Neural progenitor cell (in vitro differentiated cells): ENCODE measurements at regions not wholly inside any gene's neighbourhood (a gene's known extent, or its start where the extent isn't known, plus 50 kb on each side); places are given as distances from the start of the nearest gene placed in this dataset.

Source experiments
- DNase-seq: peaks from one replicate; pipeline ENCODE4 v3.0.0-alpha.2; 2016; ENCODE audit warnings: low spot score
- H2AFZ ChIP-seq: fragments of 200-600 bp; sonication (generic); replicated peaks from 2 replicates; pipeline ENCODE4 v1.6.1; 2016; ENCODE audit warnings: antibody characterized with exemption
- H3F3A ChIP-seq: fragments of 200-600 bp; sonication (generic); 2 replicates; pipeline ENCODE4 v1.6.1; 2016; ENCODE audit warnings: antibody characterized with exemption, low read depth
- H3K27ac ChIP-seq: fragments of 200-600 bp; sonication (generic); 2 replicates; pipeline ENCODE4 v1.5.1; 2016; ENCODE audit warnings: mild to moderate bottlenecking
- H3K27me3 ChIP-seq: fragments of 200-600 bp; sonication (generic); 2 replicates; pipeline ENCODE4 v1.6.1; 2016; ENCODE audit warnings: mild to moderate bottlenecking, moderate library complexity
- H3K36me3 ChIP-seq: fragments of 200-600 bp; sonication (generic); 2 replicates; pipeline ENCODE4 v1.5.1; 2016
- H3K4me1 ChIP-seq: fragments of 200-600 bp; sonication (generic); 2 replicates; pipeline ENCODE4 v1.6.1; 2016; ENCODE audit warnings: mixed run types
- H3K4me2 ChIP-seq: fragments of 200-600 bp; sonication (generic); 2 replicates; pipeline ENCODE4 v1.6.1; 2016
- H3K4me3 ChIP-seq: fragments of 200-600 bp; sonication (generic); 2 replicates; pipeline ENCODE4 v1.5.1; 2016
- H3K79me2 ChIP-seq: fragments of 200-600 bp; sonication (generic); 2 replicates; pipeline ENCODE4 v1.6.1; 2016; ENCODE audit warnings: low read depth
- H3K9ac ChIP-seq: fragments of 200-600 bp; sonication (generic); 2 replicates; pipeline ENCODE4 v1.6.1; 2016
- H3K9me3 ChIP-seq: fragments of 200-600 bp; sonication (generic); 2 replicates; pipeline ENCODE4 v1.5.1; 2016; ENCODE audit warnings: low read depth
- H4K20me1 ChIP-seq: fragments of 200-600 bp; sonication (generic); 2 replicates; pipeline ENCODE4 v1.6.1; 2016; ENCODE audit warnings: low read depth
- H3K27ac Mint-ChIP-seq: 3 replicates; pipeline ENCODE4 v1.8.0; 2021; ENCODE audit warnings: mixed read lengths
- H3K27me3 Mint-ChIP-seq: 2 replicates; pipeline ENCODE4 v1.8.0; 2022; ENCODE audit warnings: low read depth, mild to moderate bottlenecking, inconsistent platforms, moderate library complexity, mixed read lengths; ENCODE audit not compliant: insufficient read depth
- H3K36me3 Mint-ChIP-seq: 3 replicates; pipeline ENCODE4 v1.8.0; 2021; ENCODE audit warnings: mixed read lengths
- H3K4me1 Mint-ChIP-seq: 3 replicates; pipeline ENCODE4 v1.8.0; 2021; ENCODE audit warnings: mixed read lengths
- H3K4me3 Mint-ChIP-seq: 3 replicates; pipeline ENCODE4 v1.8.0; 2021; ENCODE audit warnings: mild to moderate bottlenecking, moderate library complexity, mixed read lengths
- H3K9me3 Mint-ChIP-seq: 3 replicates; pipeline ENCODE4 v1.8.0; 2020; ENCODE audit warnings: mixed read lengths
- EZH2 ChIP-seq: fragments of 200-600 bp; sonication (generic); IDR thresholded peaks from 2 replicates; pipeline ENCODE4 v1.6.1; 2017; ENCODE audit warnings: antibody characterized with exemption, mild to moderate bottlenecking, moderate library complexity
- EZH2phosphoT487 ChIP-seq: fragments of 200-600 bp; sonication (generic); IDR thresholded peaks from 2 replicates; pipeline ENCODE4 v1.6.1; 2017; ENCODE audit warnings: antibody characterized with exemption
- TF ChIP-seq, protein P1 (sequence below): fragments of 200-600 bp; sonication (generic); IDR thresholded peaks from 2 replicates; pipeline ENCODE4 v1.5.1; 2017; ENCODE audit warnings: antibody characterized with exemption, mild to moderate bottlenecking

DNA sequence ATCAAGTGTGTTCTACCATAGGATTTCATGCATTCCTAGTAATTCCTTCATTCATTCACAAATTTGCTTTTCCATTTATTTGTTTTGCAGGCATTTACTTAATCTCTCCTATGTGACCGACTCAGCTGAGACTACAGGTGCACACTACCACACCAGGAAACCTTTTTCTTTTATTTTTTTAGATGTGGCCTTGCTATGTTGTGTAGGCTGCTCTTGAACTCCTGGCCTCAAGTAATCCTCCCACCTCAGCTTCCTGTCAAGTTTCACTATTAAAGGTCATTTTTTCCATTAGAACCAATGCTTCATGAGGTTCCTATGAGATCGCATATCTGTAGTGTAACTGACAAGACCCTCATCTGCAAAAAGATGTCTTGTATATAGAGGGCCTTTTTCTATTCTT is 1218.7 kb downstream of the VRK1 start:
- H3K4me3 ChIP-seq = no peak overlapping the region
- no peak overlapping the region for H3K4me3 Mint-ChIP-seq
- no peaks in the 10 kb centered on the region for H3K36me3 ChIP-seq
- no peak overlapping the region for H3K4me2 ChIP-seq
- no peaks in the 10 kb centered on the region for H3K79me2 ChIP-seq
- peaks cover 3% of the 10 kb centered on the region for H3K27me3 Mint-ChIP-seq
- H3K27ac Mint-ChIP-seq = no peak overlapping the region
- H3K9me3 ChIP-seq = no peaks in the 10 kb centered on the region
- TF ChIP-seq EZH2phosphoT487 (no peak), EZH2 (no peak)
- TF ChIP-seq, protein P1, sequence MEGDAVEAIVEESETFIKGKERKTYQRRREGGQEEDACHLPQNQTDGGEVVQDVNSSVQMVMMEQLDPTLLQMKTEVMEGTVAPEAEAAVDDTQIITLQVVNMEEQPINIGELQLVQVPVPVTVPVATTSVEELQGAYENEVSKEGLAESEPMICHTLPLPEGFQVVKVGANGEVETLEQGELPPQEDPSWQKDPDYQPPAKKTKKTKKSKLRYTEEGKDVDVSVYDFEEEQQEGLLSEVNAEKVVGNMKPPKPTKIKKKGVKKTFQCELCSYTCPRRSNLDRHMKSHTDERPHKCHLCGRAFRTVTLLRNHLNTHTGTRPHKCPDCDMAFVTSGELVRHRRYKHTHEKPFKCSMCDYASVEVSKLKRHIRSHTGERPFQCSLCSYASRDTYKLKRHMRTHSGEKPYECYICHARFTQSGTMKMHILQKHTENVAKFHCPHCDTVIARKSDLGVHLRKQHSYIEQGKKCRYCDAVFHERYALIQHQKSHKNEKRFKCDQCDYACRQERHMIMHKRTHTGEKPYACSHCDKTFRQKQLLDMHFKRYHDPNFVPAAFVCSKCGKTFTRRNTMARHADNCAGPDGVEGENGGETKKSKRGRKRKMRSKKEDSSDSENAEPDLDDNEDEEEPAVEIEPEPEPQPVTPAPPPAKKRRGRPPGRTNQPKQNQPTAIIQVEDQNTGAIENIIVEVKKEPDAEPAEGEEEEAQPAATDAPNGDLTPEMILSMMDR = no peak
- H2AFZ ChIP-seq = no peak overlapping the region
- no peaks in the 10 kb centered on the region for H3F3A ChIP-seq
- H3K4me1 Mint-ChIP-seq = peaks cover 2% of the 10 kb centered on the region
- H3K27me3 ChIP-seq = no peaks in the 10 kb centered on the region
- H3K36me3 Mint-ChIP-seq = no peaks in the 10 kb centered on the region
- no peak overlapping the region for H3K27ac ChIP-seq
- H3K4me1 ChIP-seq = no peaks in the 10 kb centered on the region
- H3K9ac ChIP-seq = no peak overlapping the region
- no peak for DNase-seq
- H4K20me1 ChIP-seq = no peaks in the 10 kb centered on the region
- no peaks in the 10 kb centered on the region for H3K9me3 Mint-ChIP-seq

DNA sequence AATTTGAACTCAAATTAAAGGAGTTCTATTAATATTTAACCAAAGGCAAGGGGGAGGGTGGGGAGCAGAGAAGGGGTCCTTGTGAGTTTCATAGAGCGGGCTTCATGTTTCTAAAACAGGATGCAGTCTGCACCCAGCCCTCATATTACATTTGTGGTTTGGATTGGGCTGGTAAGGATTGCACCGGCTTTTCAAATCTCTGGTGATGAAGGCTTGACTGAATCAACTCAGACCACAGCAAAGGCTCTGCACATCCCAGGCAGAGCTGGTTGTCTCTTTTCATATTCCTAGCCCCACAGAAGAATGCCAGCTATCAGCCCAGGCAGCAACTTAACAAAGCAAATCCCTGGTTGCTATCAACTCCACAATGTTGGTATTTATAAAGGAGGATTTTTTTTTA is 1221.4 kb downstream of the VRK1 start:
- Mint-ChIP-seq H3K4me3 (no peak overlapping the region), H3K36me3 (no peaks in the 10 kb centered on the region), H3K27me3 (peaks cover 3% of the 10 kb centered on the region), H3K4me1 (peaks cover 10% of the 10 kb centered on the region), H3K27ac (no peak overlapping the region), H3K9me3 (no peaks in the 10 kb centered on the region)
- TF ChIP-seq EZH2phosphoT487 = no peak
- no peak for TF ChIP-seq EZH2
- TF ChIP-seq, protein P1 = no peak
- no peaks in the 10 kb centered on the region for H3K36me3 ChIP-seq
- no peak overlapping the region for H3K27ac ChIP-seq
- no peak overlapping the region for H2AFZ ChIP-seq
- H3K79me2 ChIP-seq = no peaks in the 10 kb centered on the region
- H3K4me1 ChIP-seq = peaks cover 11% of the 10 kb centered on the region
- H3K9me3 ChIP-seq = no peaks in the 10 kb centered on the region
- H3K27me3 ChIP-seq = no peaks in the 10 kb centered on the region
- no peak for DNase-seq
- no peak overlapping the region for H3K4me2 ChIP-seq
- H3K9ac ChIP-seq = no peak overlapping the region
- H3F3A ChIP-seq = peaks cover 8% of the 10 kb centered on the region
- H3K4me3 ChIP-seq = no peak overlapping the region
- H4K20me1 ChIP-seq = no peaks in the 10 kb centered on the region

DNA sequence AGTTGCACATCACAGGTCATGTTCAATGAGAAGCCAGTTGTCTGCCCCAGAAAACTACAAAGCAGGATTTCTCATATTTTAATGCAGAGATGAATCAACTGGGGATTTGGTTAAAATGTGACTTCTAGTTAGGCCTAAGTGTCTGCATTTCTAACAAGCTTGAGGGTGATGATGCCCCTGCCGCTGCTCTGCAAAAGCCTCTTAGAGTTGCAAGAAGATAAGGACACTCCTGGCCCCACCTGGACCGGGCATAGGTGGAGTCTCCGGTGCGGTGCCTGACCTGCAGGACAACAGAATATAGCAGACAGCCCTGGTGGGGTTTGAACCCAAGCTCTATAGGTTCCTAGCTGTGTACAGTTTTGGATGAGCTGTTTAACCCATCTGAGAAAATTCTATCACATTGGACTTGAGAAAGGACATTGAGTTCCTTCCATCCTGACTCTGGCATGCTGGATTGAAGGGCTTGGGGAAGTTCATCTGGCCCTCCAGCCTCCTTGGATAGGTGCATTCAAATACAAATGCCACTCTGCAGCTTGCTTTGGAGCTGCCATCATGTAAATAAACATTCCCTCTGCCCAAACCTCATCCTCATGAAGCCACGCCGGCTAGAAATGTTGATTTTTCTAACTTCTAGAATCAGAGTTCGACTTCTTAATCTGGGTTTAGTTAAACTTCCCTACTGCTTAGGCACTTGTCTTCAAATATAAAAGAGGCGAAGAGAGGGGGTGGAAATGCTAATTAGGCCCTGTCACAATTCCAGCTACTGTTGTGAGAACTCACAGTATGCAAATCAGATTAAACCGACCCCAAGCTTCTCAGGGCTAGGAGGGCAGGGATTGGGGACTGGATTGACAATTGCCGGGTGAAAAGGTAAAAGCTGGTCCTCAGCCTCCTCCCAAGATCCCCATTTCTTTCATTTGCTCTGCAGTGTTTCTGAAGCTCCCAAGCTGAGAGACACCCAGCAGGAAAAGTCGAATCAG is 1225.6 kb downstream of the VRK1 start:
- no peaks in the 10 kb centered on the region for H3K9me3 Mint-ChIP-seq
- TF ChIP-seq EZH2phosphoT487 = no peak
- TF ChIP-seq EZH2 = no peak
- TF ChIP-seq, protein P1 = no peak
- no peak overlapping the region for H3K4me3 ChIP-seq
- H3K36me3 ChIP-seq = no peaks in the 10 kb centered on the region
- H3K4me3 Mint-ChIP-seq = no peak overlapping the region
- peak overlapping the region; percentile 60 for H3K4me2 ChIP-seq
- no peaks in the 10 kb centered on the region for H3K9me3 ChIP-seq
- no peaks in the 10 kb centered on the region for H3K27me3 Mint-ChIP-seq
- no peak overlapping the region for H2AFZ ChIP-seq
- DNase-seq = peak; percentile 81
- H3K4me1 Mint-ChIP-seq = peaks cover 10% of the 10 kb centered on the region
- peaks cover 14% of the 10 kb centered on the region for H3K4me1 ChIP-seq
- no peaks in the 10 kb centered on the region for H4K20me1 ChIP-seq
- no peak overlapping the region for H3K9ac ChIP-seq
- H3K27ac ChIP-seq = no peak overlapping the region
- no peaks in the 10 kb centered on the region for H3K36me3 Mint-ChIP-seq
- no peaks in the 10 kb centered on the region for H3K27me3 ChIP-seq
- no peak overlapping the region for H3K27ac Mint-ChIP-seq
- H3K79me2 ChIP-seq = no peaks in the 10 kb centered on the region
- peaks cover 11% of the 10 kb centered on the region for H3F3A ChIP-seq
